ENCODE measurements at regions not wholly inside any gene's neighbourhood (a gene's known extent, or its start where the extent isn't known, plus 50 kb on each side); places are given as distances from the start of the nearest gene placed in this dataset.

DNA sequence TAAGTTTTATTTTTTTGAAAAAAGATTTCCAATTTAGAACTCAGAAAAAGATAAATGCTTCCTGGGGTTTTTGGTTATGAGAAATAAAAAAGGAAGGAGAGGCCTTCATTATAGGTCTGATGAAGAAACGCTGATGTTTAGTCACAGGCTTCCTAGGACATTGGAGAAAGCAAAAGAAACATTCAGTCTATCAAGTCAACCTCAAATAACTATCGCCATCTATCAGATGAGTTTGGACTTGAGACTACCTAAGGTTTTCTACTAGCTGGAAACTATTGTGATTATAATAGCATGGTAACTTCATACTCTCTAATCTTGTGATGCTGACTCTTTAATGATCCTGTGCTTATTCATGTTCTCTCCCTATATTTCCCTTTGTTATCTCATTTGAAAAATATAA is 171.3 kb downstream of the TPBG start:
- no peak for TF ChIP-seq ZBTB7A (IDR thresholded peaks at IDR 0.05; ENCODE audit: low read depth)
- no peak for TF ChIP-seq EP300 (IDR thresholded peaks at IDR 0.05; ENCODE audit: borderline replicate concordance)
- no peak for TF ChIP-seq TEAD4 (IDR thresholded peaks at IDR 0.05)
- no peak for TF ChIP-seq RAD21 (IDR thresholded peaks at IDR 0.05; ENCODE audit: low read depth)
- no peak for TF ChIP-seq MAX (IDR thresholded peaks at IDR 0.05)
- no peak for TF ChIP-seq FOXM1 (IDR thresholded peaks at IDR 0.05; ENCODE audit: borderline replicate concordance, low read depth)
- no peak for TF ChIP-seq REST (IDR thresholded peaks at IDR 0.05; ENCODE audit: low read depth)
- no peak for TF ChIP-seq YY1 (IDR thresholded peaks at IDR 0.05; ENCODE audit: low read depth)
